HepG2 (cell line): ENCODE measurements at regions not wholly inside any gene's neighbourhood (a gene's known extent, or its start where the extent isn't known, plus 50 kb on each side); places are given as distances from the start of the nearest gene placed in this dataset.

Experiments
- ARHGAP35 ChIP-seq: sonication (generic); formaldehyde crosslinking; IDR thresholded peaks from 2 replicates; pipeline ENCODE4 v1.9.0; 2022; ENCODE audit warnings: mild to moderate bottlenecking, inconsistent platforms, moderate library complexity, missing genetic modification reagents, borderline replicate concordance
- CTCF ChIP-seq: sonication (generic); formaldehyde crosslinking; IDR thresholded peaks from 2 replicates; pipeline ENCODE4 v1.5.0; 2020; ENCODE audit warnings: mild to moderate bottlenecking, missing genetic modification reagents, moderate library complexity
- GATAD2A ChIP-seq: IDR thresholded peaks from 2 replicates; pipeline ENCODE4 v1.6.1; 2016
- HMG20A ChIP-seq: IDR thresholded peaks from 2 replicates; pipeline ENCODE4 v1.6.1; 2016; ENCODE audit warnings: borderline replicate concordance
- HNF1B ChIP-seq: sonication (generic); formaldehyde crosslinking; IDR thresholded peaks from 2 replicates; pipeline ENCODE4 v1.5.1; 2020; ENCODE audit warnings: mild to moderate bottlenecking, moderate library complexity, missing genetic modification reagents
- KMT2A ChIP-seq: sonication (generic); formaldehyde crosslinking; IDR thresholded peaks from 2 replicates; pipeline ENCODE4 v1.4.0; 2020; ENCODE audit warnings: missing genetic modification reagents
- MED8 ChIP-seq: sonication (generic); formaldehyde crosslinking; IDR thresholded peaks from 2 replicates; pipeline ENCODE4 v1.8.1; 2023; ENCODE audit warnings: mild to moderate bottlenecking, missing genetic modification reagents; ENCODE audit not compliant: insufficient replicate concordance
- NR2C2 ChIP-seq: sonication (generic); formaldehyde crosslinking; IDR thresholded peaks from 2 replicates; pipeline ENCODE4 v1.4.0; 2020; ENCODE audit warnings: missing genetic modification reagents, mild to moderate bottlenecking, moderate library complexity, borderline replicate concordance
- RAD51 ChIP-seq: fragments of 450-650 bp; IDR thresholded peaks from 2 replicates; pipeline ENCODE4 v1.6.1; 2016; ENCODE audit warnings: borderline replicate concordance
- SNRNP70 ChIP-seq: fragments of 200-400 bp; formaldehyde crosslinking; IDR thresholded peaks from 2 replicates; pipeline ENCODE4 v1.6.1; 2017; ENCODE audit warnings: mild to moderate bottlenecking, low read depth, low read length, moderate library complexity
- TEAD3 ChIP-seq: optimal IDR thresholded peaks from 2 replicates; pipeline ENCODE3; 2016; ENCODE audit warnings: borderline replicate concordance
- XRCC5 ChIP-seq: fragments of 200-400 bp; formaldehyde crosslinking; optimal IDR thresholded peaks from 2 replicates; pipeline ENCODE3; 2017; ENCODE audit warnings: mild to moderate bottlenecking, low read length
- ZBTB42 ChIP-seq: sonication (generic); formaldehyde crosslinking; IDR thresholded peaks from 2 replicates; pipeline ENCODE4 v1.5.0; 2020; ENCODE audit warnings: mild to moderate bottlenecking, missing genetic modification reagents
- ZNF20 ChIP-seq: sonication (generic); formaldehyde crosslinking; IDR thresholded peaks from 2 replicates; pipeline ENCODE4 v1.4.0; 2020; ENCODE audit warnings: mild to moderate bottlenecking, moderate library complexity, missing genetic modification reagents
- ZNF280D ChIP-seq: sonication (generic); formaldehyde crosslinking; IDR thresholded peaks from 2 replicates; pipeline ENCODE4 v1.5.1; 2020; ENCODE audit warnings: mild to moderate bottlenecking, missing genetic modification reagents
- ZNF609 ChIP-seq: sonication (generic); formaldehyde crosslinking; IDR thresholded peaks from 2 replicates; pipeline ENCODE4 v1.4.0; 2020; ENCODE audit warnings: mild to moderate bottlenecking, missing genetic modification reagents, borderline replicate concordance
- ZNF619 ChIP-seq: sonication (generic); formaldehyde crosslinking; IDR thresholded peaks from 2 replicates; pipeline ENCODE4 v1.4.0; 2020; ENCODE audit warnings: mild to moderate bottlenecking, missing genetic modification reagents
- ZNF674 ChIP-seq: sonication (generic); formaldehyde crosslinking; IDR thresholded peaks from 2 replicates; pipeline ENCODE4 v1.5.0; 2020; ENCODE audit warnings: low read depth, mild to moderate bottlenecking, missing genetic modification reagents
- ZNF891 ChIP-seq: sonication (generic); formaldehyde crosslinking; IDR thresholded peaks from 2 replicates; pipeline ENCODE4 v1.5.0; 2020; ENCODE audit warnings: mild to moderate bottlenecking, missing genetic modification reagents

GRCh38 chr1:219331424-219331823 lies 157.7 kb downstream of the LYPLAL1 start (continued):
- TF ChIP-seq ZNF891 (CRISPR knock-in tag) (no peak), ARHGAP35 (CRISPR knock-in tag) (no peak), ZNF674 (CRISPR knock-in tag) (no peak), TEAD3 (no peak), ZNF609 (CRISPR knock-in tag) (no peak), ZBTB42 (CRISPR knock-in tag) (no peak), ZNF20 (CRISPR knock-in tag) (no peak), RAD51 (no peak), CTCF (CRISPR knock-in tag) (no peak), GATAD2A (CRISPR knock-in tag) (peak; percentile 71), ZNF280D (no peak), MED8 (no peak), SNRNP70 (no peak), KMT2A (CRISPR knock-in tag) (no peak), ZNF619 (CRISPR knock-in tag) (no peak), NR2C2 (CRISPR knock-in tag) (no peak), HMG20A (CRISPR knock-in tag) (peak; percentile 44; the same call in 1 of the 2 replicates), HNF1B (CRISPR knock-in tag) (no peak), XRCC5 (no peak)
